ENCODE measurements at regions not wholly inside any gene's neighbourhood (a gene's known extent, or its start where the extent isn't known, plus 50 kb on each side); places are given as distances from the start of the nearest gene placed in this dataset.

GRCh38 chr9:82325907-82326306 lies 337.3 kb downstream of the SPATA31D1 start:
- no peak overlapping the region for H3K27ac Mint-ChIP-seq
- H3K27me3 Mint-ChIP-seq = no peaks in the 10 kb centered on the region
- no peaks in the 10 kb centered on the region for H3K36me3 Mint-ChIP-seq (ENCODE audit: low read depth)
- H3K4me1 Mint-ChIP-seq (ENCODE audit: low read depth) = no peaks in the 10 kb centered on the region
- no peak overlapping the region for H3K4me3 Mint-ChIP-seq
- H3K9me3 Mint-ChIP-seq = peaks cover 24% of the 10 kb centered on the region

DNA sequence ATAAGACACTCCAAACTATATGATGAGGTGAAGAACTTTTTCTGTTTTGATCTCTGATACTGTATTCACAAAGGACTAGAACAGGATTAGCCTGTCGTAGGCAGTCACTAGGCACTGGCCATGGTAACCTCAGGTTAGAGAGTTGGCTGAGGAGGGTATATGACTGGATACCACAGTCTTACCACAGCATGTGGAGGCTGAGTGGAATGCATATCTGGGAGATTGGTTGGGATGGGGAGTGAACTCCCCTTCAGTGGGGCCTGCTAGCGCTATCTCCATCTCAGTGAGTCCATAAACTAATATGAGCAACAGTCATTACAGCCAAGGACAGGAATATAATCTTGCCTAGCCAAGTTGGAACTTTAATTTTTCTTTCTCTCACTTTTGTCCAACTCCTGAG lies 339.1 kb downstream of the SPATA31D1 start:
- Mint-ChIP-seq H3K27ac (no peak overlapping the region), H3K27me3 (no peaks in the 10 kb centered on the region), H3K36me3 (ENCODE audit: low read depth) (no peaks in the 10 kb centered on the region)

GRCh38 chr9:82331079-82331478 lies 342.5 kb downstream of the SPATA31D1 start:
- Mint-ChIP-seq H3K9me3 (peaks cover 22% of the 10 kb centered on the region), H3K4me1 (ENCODE audit: low read depth) (no peaks in the 10 kb centered on the region), H3K36me3 (ENCODE audit: low read depth) (no peaks in the 10 kb centered on the region), H3K4me3 (no peak overlapping the region), H3K27me3 (no peaks in the 10 kb centered on the region), H3K27ac (no peak overlapping the region)

More for the DNA sequence above, 339.1 kb downstream of the SPATA31D1 start:
- Mint-ChIP-seq H3K4me3 (no peak overlapping the region), H3K4me1 (ENCODE audit: low read depth) (no peaks in the 10 kb centered on the region), H3K9me3 (peaks cover 24% of the 10 kb centered on the region)

DNA sequence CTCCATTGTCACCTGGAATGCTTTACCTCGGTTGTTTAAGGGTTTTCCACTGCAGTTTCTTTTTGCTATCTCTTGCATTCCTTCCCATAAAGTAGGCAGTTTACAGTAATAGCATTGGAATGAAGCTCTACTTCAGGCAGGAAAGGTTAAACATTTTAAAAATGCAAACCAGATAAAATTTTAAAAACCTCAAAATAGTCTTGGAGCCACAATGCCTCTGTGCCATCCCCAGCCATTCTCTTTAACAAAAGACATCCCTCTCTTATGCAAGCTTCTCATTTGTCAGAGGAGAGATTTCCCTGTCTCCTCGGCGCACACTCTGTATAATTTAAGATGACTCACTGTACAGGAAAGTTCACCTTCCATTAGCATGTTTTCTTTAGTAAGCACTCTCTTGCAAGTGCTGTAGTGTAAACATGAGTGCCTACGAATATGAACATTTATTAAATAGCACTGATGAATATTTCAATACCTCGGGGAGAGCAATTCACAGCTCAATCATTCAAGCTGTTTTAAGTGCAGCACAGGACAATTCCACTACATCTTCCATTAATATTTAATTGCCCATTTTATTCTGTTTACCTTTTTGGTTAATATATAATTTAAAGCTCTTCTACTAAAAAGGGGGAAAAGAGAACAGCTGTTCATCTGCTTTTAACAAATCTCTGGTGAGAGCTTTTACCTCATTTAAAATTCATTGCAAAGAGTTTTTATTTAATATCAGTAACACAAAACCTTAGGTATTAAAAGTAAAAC lies 343.6 kb downstream of the SPATA31D1 start:
- Mint-ChIP-seq H3K36me3 (ENCODE audit: low read depth) (no peaks in the 10 kb centered on the region), H3K9me3 (peaks cover 14% of the 10 kb centered on the region), H3K27me3 (no peaks in the 10 kb centered on the region), H3K4me3 (no peak overlapping the region), H3K27ac (no peak overlapping the region), H3K4me1 (ENCODE audit: low read depth) (no peaks in the 10 kb centered on the region)

- H3K27me3 Mint-ChIP-seq = no peaks in the 10 kb centered on the region
- H3K4me3 Mint-ChIP-seq = no peak overlapping the region
- H3K4me1 Mint-ChIP-seq (ENCODE audit: low read depth) = no peaks in the 10 kb centered on the region
- no peaks in the 10 kb centered on the region for H3K36me3 Mint-ChIP-seq (ENCODE audit: low read depth)
- H3K27ac Mint-ChIP-seq = no peak overlapping the region
- peaks cover 13% of the 10 kb centered on the region for H3K9me3 Mint-ChIP-seq
Measured at GRCh38 chr9:82332774-82333152, 344.2 kb downstream of the SPATA31D1 start.

- no peaks in the 10 kb centered on the region for H3K4me1 Mint-ChIP-seq (ENCODE audit: low read depth)
- H3K9me3 Mint-ChIP-seq = peaks cover 12% of the 10 kb centered on the region
- H3K27ac Mint-ChIP-seq = no peak overlapping the region
- no peaks in the 10 kb centered on the region for H3K27me3 Mint-ChIP-seq
- no peaks in the 10 kb centered on the region for H3K36me3 Mint-ChIP-seq (ENCODE audit: low read depth)
- H3K4me3 Mint-ChIP-seq = no peak overlapping the region
Measured at GRCh38 chr9:82333671-82334070, 345.1 kb downstream of the SPATA31D1 start.

DNA sequence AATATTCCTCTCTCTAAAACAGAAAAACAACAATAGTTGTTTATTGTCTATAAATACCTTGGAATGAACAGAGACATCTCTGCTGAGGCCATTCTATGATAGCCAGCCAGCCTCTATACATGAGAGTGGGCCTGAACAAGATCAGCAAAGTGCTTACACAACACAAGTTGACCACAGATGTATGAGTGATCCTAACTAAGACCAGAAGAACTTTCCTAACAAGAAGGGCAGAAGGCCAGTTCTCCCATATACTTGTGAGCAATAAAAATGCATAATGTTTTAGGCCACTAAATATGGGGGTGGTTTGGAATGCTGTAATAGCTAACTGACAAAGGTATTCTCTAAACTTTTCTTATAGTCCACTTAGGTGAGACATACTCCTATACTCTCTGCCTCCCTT lies 345.7 kb downstream of the SPATA31D1 start:
- no peak overlapping the region for H3K27ac Mint-ChIP-seq
- H3K4me3 Mint-ChIP-seq = no peak overlapping the region
- no peaks in the 10 kb centered on the region for H3K36me3 Mint-ChIP-seq (ENCODE audit: low read depth)

GRCh38 chr9:82337351-82337750 lies 348.8 kb downstream of the SPATA31D1 start:
- Mint-ChIP-seq H3K4me3 (no peak overlapping the region), H3K36me3 (ENCODE audit: low read depth) (no peaks in the 10 kb centered on the region), H3K9me3 (peaks cover 8% of the 10 kb centered on the region), H3K27me3 (no peaks in the 10 kb centered on the region), H3K27ac (no peak overlapping the region), H3K4me1 (ENCODE audit: low read depth) (no peaks in the 10 kb centered on the region)

More for the DNA sequence above, 345.7 kb downstream of the SPATA31D1 start:
- no peaks in the 10 kb centered on the region for H3K4me1 Mint-ChIP-seq (ENCODE audit: low read depth)
- H3K27me3 Mint-ChIP-seq = no peaks in the 10 kb centered on the region
- H3K9me3 Mint-ChIP-seq = peaks cover 8% of the 10 kb centered on the region

DNA sequence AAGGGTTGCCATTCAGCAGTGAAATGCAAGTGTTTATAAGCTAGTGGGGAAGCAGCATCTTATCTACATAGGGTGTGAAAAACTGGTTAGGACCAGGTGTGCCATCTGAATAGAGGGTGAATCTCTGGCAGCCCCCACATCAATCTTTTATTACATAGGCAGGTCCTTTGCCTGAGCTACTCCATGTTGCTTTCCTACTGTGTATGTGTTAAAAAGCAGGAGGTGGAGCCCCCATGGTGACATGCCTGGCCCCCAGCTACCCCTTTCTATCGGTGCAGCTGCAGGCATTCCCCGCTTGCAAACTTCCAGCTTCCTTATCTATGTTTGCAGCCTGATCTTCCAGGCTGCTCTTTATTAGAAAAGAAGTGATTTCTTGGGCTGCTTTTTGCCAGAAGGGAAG lies 353.5 kb downstream of the SPATA31D1 start:
- H3K4me1 Mint-ChIP-seq (ENCODE audit: low read depth) = no peaks in the 10 kb centered on the region
- H3K9me3 Mint-ChIP-seq = peaks cover 7% of the 10 kb centered on the region
- no peaks in the 10 kb centered on the region for H3K27me3 Mint-ChIP-seq
- H3K4me3 Mint-ChIP-seq = no peak overlapping the region
- H3K27ac Mint-ChIP-seq = no peak overlapping the region
- no peaks in the 10 kb centered on the region for H3K36me3 Mint-ChIP-seq (ENCODE audit: low read depth)

DNA sequence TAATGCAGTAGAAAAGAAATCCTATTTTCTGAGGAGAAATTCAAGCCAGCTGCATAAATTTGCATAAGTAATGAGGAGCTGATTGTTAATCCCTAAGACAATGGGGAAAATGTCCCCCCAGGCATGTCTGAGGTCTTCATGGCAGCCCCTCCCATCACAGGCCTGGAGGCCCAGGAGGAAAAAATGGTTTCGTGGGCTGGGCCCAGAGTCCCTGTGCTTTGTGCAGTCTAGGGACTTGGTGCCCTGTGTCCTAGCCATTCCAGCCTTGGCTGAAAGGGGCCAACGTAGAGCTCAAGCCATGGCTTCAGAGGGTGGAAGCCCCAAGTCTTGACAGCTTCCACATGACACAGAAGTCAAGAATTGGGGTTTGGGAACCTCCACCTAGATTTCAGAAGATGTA lies 357.5 kb downstream of the SPATA31D1 start:
- Mint-ChIP-seq H3K4me1 (ENCODE audit: low read depth) (no peaks in the 10 kb centered on the region), H3K4me3 (no peak overlapping the region), H3K27me3 (no peaks in the 10 kb centered on the region), H3K27ac (no peak overlapping the region), H3K9me3 (peaks cover 16% of the 10 kb centered on the region), H3K36me3 (ENCODE audit: low read depth) (no peaks in the 10 kb centered on the region)

- no peaks in the 10 kb centered on the region for H3K36me3 Mint-ChIP-seq (ENCODE audit: low read depth)
- no peak overlapping the region for H3K27ac Mint-ChIP-seq
- H3K9me3 Mint-ChIP-seq = peaks cover 3% of the 10 kb centered on the region
- no peaks in the 10 kb centered on the region for H3K27me3 Mint-ChIP-seq
- H3K4me3 Mint-ChIP-seq = no peak overlapping the region
- no peaks in the 10 kb centered on the region for H3K4me1 Mint-ChIP-seq (ENCODE audit: low read depth)
Measured at GRCh38 chr9:82353631-82354278, 365.2 kb downstream of the SPATA31D1 start.

- no peak overlapping the region for H3K4me3 Mint-ChIP-seq
- no peak overlapping the region for H3K27ac Mint-ChIP-seq
- H3K27me3 Mint-ChIP-seq = no peaks in the 10 kb centered on the region
- H3K4me1 Mint-ChIP-seq (ENCODE audit: low read depth) = no peaks in the 10 kb centered on the region
- peaks cover 3% of the 10 kb centered on the region for H3K9me3 Mint-ChIP-seq
- H3K36me3 Mint-ChIP-seq (ENCODE audit: low read depth) = no peaks in the 10 kb centered on the region
Measured at GRCh38 chr9:82354279-82354659, 365.7 kb downstream of the SPATA31D1 start.

DNA sequence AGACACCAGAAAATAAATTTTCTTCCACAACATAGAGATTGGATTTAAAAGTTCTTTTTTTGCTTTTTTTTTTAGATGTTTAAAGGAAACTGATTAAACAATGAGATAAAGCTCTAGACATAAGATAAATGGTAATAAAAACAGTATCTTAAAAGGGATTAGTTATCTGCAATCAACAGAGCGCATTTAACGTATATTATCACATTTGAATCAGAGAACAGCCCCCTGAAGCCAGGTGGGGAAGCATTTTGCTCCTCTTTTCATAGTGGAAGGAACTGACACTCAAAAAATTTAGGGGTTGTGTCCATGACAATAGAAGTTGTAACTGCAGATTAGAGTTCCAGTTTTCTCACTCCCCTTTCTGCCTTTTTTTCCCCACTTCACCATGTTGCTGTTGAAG lies 367.6 kb downstream of the SPATA31D1 start:
- Mint-ChIP-seq H3K4me1 (ENCODE audit: low read depth) (no peaks in the 10 kb centered on the region), H3K9me3 (peaks cover 3% of the 10 kb centered on the region), H3K27me3 (no peaks in the 10 kb centered on the region), H3K4me3 (no peak overlapping the region), H3K36me3 (ENCODE audit: low read depth) (no peaks in the 10 kb centered on the region), H3K27ac (no peak overlapping the region)

- Mint-ChIP-seq H3K4me3 (no peak overlapping the region), H3K4me1 (ENCODE audit: low read depth) (no peaks in the 10 kb centered on the region), H3K9me3 (peaks cover under 1% of the 10 kb centered on the region), H3K27me3 (no peaks in the 10 kb centered on the region), H3K27ac (no peak overlapping the region), H3K36me3 (ENCODE audit: low read depth) (no peaks in the 10 kb centered on the region)
Measured at GRCh38 chr9:82356871-82357270, 368.3 kb downstream of the SPATA31D1 start.

- no peaks in the 10 kb centered on the region for H3K36me3 Mint-ChIP-seq (ENCODE audit: low read depth)
- H3K27ac Mint-ChIP-seq = no peak overlapping the region
- no peaks in the 10 kb centered on the region for H3K4me1 Mint-ChIP-seq (ENCODE audit: low read depth)
- no peaks in the 10 kb centered on the region for H3K9me3 Mint-ChIP-seq
- no peaks in the 10 kb centered on the region for H3K27me3 Mint-ChIP-seq
- H3K4me3 Mint-ChIP-seq = no peak overlapping the region
Measured at GRCh38 chr9:82363198-82363597, 374.6 kb downstream of the SPATA31D1 start.

DNA sequence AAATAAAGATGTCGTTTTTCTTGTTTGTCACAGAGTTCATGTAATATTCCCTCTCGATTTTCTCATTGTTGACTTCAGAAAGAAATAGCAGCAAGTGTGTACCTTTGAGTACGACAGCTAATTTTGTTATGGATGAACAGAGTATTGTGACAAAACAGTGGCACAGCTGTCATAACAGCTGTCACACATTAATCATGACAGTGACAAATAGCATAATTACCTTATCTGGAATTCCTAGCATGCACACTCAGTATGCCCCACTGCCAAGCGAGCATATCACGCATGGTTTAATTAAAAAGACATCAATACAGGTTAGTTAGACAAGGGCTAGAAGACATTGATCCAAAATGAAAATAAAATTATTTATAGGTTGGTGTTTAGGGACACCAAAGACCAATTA lies 375.1 kb downstream of the SPATA31D1 start:
- H3K9me3 Mint-ChIP-seq = no peaks in the 10 kb centered on the region
- no peak overlapping the region for H3K27ac Mint-ChIP-seq
- H3K36me3 Mint-ChIP-seq (ENCODE audit: low read depth) = no peaks in the 10 kb centered on the region
- no peak overlapping the region for H3K4me3 Mint-ChIP-seq
- H3K27me3 Mint-ChIP-seq = no peaks in the 10 kb centered on the region
- no peaks in the 10 kb centered on the region for H3K4me1 Mint-ChIP-seq (ENCODE audit: low read depth)
